ENCODE measurements at regions not wholly inside any gene's neighbourhood (a gene's known extent, or its start where the extent isn't known, plus 50 kb on each side); places are given as distances from the start of the nearest gene placed in this dataset.

DNA sequence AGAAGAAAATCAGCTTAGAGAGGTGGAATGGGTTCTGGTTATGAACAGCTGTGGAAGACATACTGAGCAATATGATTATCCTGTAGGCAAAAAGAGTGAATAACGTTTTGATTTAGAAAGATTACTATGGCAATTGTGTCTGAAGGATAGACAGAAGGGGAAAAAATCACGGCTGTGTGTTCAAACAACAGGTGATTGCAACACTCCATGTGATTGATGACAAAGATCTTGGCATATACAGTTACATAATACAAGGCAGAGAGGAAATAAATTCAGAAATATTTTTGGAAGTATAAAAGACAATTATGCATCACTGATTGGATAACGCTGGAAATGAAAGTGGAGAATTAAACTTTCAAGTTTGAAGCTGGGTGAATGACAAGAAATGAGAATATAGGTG is 58.5 kb upstream of the KCNJ3 start:
- no peak for ATAC-seq
- no peak for TF ChIP-seq TCF4 (CRISPR knock-in tag; IDR thresholded peaks at IDR 0.05; ENCODE audit: borderline replicate concordance)
- TF ChIP-seq RARB (CRISPR knock-in tag; IDR thresholded peaks at IDR 0.05): no peak
- TF ChIP-seq SNAI2 (CRISPR knock-in tag; IDR thresholded peaks at IDR 0.05): no peak
- TF ChIP-seq, protein P1, sequence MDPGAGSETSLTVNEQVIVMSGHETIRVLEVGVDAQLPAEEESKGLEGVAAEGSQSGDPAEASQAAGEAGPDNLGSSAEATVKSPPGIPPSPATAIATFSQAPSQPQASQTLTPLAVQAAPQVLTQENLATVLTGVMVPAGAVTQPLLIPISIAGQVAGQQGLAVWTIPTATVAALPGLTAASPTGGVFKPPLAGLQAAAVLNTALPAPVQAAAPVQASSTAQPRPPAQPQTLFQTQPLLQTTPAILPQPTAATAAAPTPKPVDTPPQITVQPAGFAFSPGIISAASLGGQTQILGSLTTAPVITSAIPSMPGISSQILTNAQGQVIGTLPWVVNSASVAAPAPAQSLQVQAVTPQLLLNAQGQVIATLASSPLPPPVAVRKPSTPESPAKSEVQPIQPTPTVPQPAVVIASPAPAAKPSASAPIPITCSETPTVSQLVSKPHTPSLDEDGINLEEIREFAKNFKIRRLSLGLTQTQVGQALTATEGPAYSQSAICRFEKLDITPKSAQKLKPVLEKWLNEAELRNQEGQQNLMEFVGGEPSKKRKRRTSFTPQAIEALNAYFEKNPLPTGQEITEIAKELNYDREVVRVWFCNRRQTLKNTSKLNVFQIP (CRISPR knock-in tag; IDR thresholded peaks at IDR 0.05; ENCODE audit: borderline replicate concordance, low read depth): no peak
- TF ChIP-seq ESRRG (CRISPR knock-in tag; IDR thresholded peaks at IDR 0.05): no peak

All from SK-N-SH treated with all-trans-retinoic acid at 6 μM for 48 hours (cell line).